AG04449 (cell line): ENCODE measurements at regions not wholly inside any gene's neighbourhood (a gene's known extent, or its start where the extent isn't known, plus 50 kb on each side); places are given as distances from the start of the nearest gene placed in this dataset.

Source experiments
- CTCF ChIA-PET: fragments of 350-600 bp; formaldehyde crosslinking; extraction: SDS; loops from one replicate; lab custom pipeline; 2021; ENCODE audit warnings: antibody characterized with exemption; lab: Yijun Ruan, JAX
- POLR2A ChIA-PET: fragments of 400-600, 350-600 bp; formaldehyde crosslinking; extraction: SDS; loops from one replicate; lab custom pipeline; 2020; ENCODE audit warnings: antibody characterized with exemption, inconsistent platforms; lab: Yijun Ruan, JAX
- DNase-seq: peaks from one replicate; pipeline ENCODE4 v3.0.0-alpha.2; 2010; ENCODE audit warnings: low read depth, low spot score
- H3K4me3 ChIP-seq: 2 replicates; pipeline ENCODE4 v1.5.1; 2011; ENCODE audit warnings: low read depth, mild to moderate bottlenecking, control low read depth, low read length
- TF ChIP-seq, protein P1 (sequence below): IDR thresholded peaks from one replicate; pipeline ENCODE4 v1.5.1; 2011; ENCODE audit warnings: mild to moderate bottlenecking, moderate library complexity, low read length, control low read depth, inconsistent platforms; ENCODE audit not compliant: insufficient read depth; ENCODE audit errors: missing control alignments

DNA sequence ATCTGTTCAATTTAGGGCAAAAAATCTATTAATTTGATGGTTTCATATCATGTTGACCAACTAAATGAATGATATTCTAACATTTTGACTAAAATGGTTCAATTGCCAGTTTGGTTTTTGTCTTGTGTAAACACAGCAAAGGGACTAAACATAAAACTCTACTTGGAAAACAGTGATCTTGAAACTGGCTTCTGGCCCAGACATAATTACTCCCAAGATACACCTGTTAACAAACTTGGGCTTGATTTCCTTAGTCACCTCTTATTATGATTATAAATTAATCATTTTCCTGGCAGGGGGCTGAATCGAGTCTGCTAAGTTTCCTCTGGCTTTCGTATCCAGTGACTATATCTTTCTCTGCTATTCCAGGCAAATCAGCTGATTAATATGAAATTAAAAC lies 78.0 kb upstream of the OXGR1 start:
- TF ChIP-seq, protein P1, sequence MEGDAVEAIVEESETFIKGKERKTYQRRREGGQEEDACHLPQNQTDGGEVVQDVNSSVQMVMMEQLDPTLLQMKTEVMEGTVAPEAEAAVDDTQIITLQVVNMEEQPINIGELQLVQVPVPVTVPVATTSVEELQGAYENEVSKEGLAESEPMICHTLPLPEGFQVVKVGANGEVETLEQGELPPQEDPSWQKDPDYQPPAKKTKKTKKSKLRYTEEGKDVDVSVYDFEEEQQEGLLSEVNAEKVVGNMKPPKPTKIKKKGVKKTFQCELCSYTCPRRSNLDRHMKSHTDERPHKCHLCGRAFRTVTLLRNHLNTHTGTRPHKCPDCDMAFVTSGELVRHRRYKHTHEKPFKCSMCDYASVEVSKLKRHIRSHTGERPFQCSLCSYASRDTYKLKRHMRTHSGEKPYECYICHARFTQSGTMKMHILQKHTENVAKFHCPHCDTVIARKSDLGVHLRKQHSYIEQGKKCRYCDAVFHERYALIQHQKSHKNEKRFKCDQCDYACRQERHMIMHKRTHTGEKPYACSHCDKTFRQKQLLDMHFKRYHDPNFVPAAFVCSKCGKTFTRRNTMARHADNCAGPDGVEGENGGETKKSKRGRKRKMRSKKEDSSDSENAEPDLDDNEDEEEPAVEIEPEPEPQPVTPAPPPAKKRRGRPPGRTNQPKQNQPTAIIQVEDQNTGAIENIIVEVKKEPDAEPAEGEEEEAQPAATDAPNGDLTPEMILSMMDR: no peak

DNA sequence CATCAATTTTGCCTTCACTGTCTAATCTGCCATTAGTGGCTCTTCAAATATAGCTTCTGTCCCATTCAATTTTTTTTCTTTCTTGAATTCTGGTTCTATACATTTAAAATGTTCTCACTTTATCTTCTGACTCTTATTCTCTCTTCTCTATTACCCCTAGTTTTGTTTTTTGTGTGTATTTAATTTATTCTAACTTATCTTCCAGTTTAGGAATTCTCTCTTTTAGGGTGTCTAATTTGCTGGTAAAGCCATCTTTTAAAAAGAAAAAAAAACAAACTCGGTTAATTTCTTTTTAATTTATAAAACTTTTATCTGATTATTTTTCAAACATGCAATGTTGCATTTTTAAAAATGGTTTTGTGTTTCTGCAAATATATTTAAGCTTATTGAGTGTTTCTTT lies 80.3 kb upstream of the OXGR1 start:
- CTCF ChIA-PET: no interaction called here
- POLR2A ChIA-PET: no interaction called here
- TF ChIP-seq, protein P1: no peak
- no peak overlapping the region for H3K4me3 ChIP-seq
- no peak for DNase-seq

More for the DNA sequence above, 78.0 kb upstream of the OXGR1 start:
- no peak for DNase-seq
- ChIA-PET POLR2A (no interaction called here), CTCF (no interaction called here)
- H3K4me3 ChIP-seq: no peak overlapping the region

DNA sequence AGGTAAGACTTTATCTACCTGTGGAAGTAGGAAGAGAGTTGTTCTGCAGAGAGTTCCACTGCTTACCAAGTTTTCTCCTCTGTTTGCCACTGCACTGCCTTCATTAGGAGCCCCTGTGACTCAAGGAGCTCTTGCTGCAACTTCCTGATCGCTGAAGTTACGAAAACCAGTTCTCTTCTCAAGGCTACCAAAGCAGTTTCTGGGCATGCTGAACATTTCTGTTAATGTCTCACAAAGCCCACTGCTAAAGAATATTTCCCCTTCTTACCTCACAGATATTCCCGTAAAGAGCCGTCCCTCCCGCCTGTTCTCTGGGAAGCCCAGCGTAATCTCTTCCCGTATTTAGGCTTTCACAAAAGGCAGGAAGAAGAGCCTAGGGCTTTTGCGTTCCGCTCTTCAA lies 82.6 kb upstream of the OXGR1 start:
- no peak for DNase-seq
- CTCF ChIA-PET: no interaction called here
- no peak overlapping the region for H3K4me3 ChIP-seq
- POLR2A ChIA-PET: no interaction called here
- TF ChIP-seq, protein P1: no peak

DNA sequence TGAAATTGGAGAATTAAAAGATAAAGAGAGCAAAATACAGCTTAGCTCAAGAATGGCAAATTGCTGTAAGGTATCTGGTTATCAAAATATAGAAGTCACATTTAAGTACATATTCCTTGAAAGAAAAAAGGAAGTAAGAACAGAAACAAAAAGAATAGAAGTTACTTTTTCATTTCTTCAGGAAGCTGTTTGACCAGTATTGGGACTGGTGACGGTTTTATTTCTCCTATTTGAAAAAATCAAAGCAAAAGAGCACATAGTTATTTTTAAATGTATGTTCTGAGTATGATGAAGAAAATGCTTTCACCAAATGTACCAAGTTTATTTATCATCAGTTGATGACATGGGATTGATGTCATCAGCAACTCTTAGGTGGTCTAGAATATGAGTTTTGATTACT lies 83.1 kb upstream of the OXGR1 start:
- ChIA-PET POLR2A (no interaction called here), CTCF (no interaction called here)
- TF ChIP-seq, protein P1: no peak

DNA sequence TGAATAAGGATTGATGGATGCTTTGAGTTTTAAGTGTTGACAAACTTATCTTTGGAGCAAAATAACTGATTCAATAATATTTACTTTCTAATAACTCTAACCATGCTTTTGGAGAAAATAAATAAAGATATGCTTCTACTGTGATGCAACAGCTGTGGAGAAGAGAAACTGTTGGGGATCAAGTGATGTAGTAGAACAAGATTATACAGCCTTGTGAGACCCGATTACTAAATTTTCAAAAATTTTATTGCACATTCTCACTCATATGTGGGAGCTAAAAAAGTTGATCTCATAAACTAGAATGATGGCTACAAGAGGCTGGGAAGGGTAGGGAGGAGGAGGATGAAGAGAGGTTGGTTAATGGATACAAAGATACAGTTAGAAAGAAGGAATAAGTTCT lies 85.5 kb upstream of the OXGR1 start:
- no peak overlapping the region for H3K4me3 ChIP-seq
- TF ChIP-seq, protein P1: no peak
- ChIA-PET CTCF (no interaction called here), POLR2A (no interaction called here)
- DNase-seq: no peak

More for the DNA sequence above, 83.1 kb upstream of the OXGR1 start:
- H3K4me3 ChIP-seq: no peak overlapping the region
- DNase-seq: no peak

DNA sequence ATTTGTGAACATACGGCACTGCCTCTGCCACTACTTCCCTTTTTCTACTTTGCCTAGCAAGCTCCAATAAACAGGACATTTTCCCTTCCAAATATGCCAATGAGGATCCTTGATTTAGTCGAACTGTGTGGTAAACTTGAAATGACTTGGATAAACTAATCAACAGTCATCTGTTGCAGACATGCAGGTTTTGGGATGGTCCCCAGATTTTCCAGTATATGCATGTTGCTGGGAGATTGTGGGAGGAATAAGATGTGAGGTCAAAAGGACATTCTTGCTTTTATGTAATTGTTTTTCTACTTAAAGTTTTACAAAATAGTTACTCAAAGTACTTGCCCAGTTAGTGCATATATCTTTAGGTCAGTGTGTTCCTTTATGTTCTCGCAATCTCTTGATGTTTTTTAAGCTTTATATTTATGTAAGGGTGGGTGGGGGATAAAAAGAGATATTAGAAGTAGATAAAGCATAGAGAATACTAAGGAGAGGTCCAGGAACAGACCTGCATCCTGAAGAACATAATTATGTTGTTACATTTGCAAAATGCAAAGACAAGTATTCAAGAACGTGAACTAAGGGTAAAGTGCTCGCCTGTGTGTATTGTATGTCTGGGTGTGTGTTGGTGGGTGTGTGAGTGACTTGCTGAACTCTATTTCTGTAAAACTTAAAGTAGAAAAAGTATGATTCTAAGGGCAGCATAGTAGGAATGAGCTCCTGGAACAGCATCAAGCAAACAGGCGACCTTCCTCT lies 88.4 kb upstream of the OXGR1 start:
- DNase-seq: no peak
- TF ChIP-seq, protein P1: no peak
- ChIA-PET POLR2A (no interaction called here), CTCF (no interaction called here)
- H3K4me3 ChIP-seq: no peak overlapping the region
